HL-60 (cell line): ENCODE measurements at regions not wholly inside any gene's neighbourhood (a gene's known extent, or its start where the extent isn't known, plus 50 kb on each side); places are given as distances from the start of the nearest gene placed in this dataset.

ENCODE experiments used
- DNase-seq, 2 experiments: peaks; one replicate each; pipeline ENCODE4 v3.0.0-alpha.2; 2010 to 2020; ENCODE audit warnings: low read depth in 1 of 2, low spot score in 1 of 2
- H3K27ac ChIP-seq: fragments of 250-450 bp; sonication (Bioruptor Pico); replicated peaks from 2 replicates; pipeline ENCODE4 v1.5.1; 2020; ENCODE audit warnings: mild to moderate bottlenecking, moderate library complexity
- H3K27me3 ChIP-seq: fragments of 250-450 bp; sonication (Bioruptor Pico); 2 replicates; pipeline ENCODE4 v1.5.1; 2021; ENCODE audit warnings: mild to moderate bottlenecking, moderate library complexity; ENCODE audit not compliant: insufficient read depth, poor library complexity, severe bottlenecking
- H3K4me3 ChIP-seq: replicated peaks from 2 replicates; pipeline ENCODE4 v1.5.1; 2011; ENCODE audit warnings: mild to moderate bottlenecking, control low read depth, low read length; ENCODE audit not compliant: insufficient read depth
- GABPA ChIP-seq: IDR thresholded peaks from 2 replicates; pipeline ENCODE4 v1.6.1; 2012; ENCODE audit warnings: low read depth
- POLR2AphosphoS5 ChIP-seq: IDR thresholded peaks from 2 replicates; pipeline ENCODE4 v1.6.1; 2012; ENCODE audit warnings: low read depth
- SPI1 ChIP-seq: IDR thresholded peaks from 2 replicates; pipeline ENCODE4 v1.6.1; 2012; ENCODE audit warnings: low read depth, mild to moderate bottlenecking, borderline replicate concordance
- TF ChIP-seq, protein P1 (sequence below): IDR thresholded peaks from 2 replicates; pipeline ENCODE4 v1.6.1; 2012; ENCODE audit warnings: low read depth; ENCODE audit not compliant: insufficient replicate concordance
- TF ChIP-seq, protein P2 (sequence below): IDR thresholded peaks from one replicate; pipeline ENCODE4 v1.5.1; 2011; ENCODE audit warnings: low read length, control low read depth, inconsistent platforms; ENCODE audit not compliant: insufficient read depth

DNA sequence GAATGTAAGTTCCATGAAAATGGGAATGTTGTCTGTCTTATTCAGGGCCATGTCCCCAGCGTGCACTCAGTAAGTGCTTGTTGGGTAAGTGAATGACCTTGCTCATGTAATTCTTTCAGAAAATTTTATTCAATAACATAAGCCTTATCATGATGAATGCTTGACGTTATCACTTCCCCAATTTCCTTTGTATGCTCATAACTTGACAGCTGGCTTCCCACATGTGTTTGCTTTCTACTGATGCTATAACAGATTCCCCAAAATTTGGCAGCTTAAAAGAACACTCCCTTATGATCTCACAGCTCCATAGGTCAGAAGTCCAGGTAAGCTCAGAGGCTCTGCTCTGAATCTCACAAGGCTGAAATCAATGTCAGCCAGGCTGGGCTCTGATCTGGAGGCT lies 155.8 kb upstream of the POU2AF2 start:
- H3K27me3 ChIP-seq, result no peaks in the 10 kb centered on the region
- TF ChIP-seq POLR2AphosphoS5 (no peak), SPI1 (peak; percentile 54), GABPA (no peak)
- TF ChIP-seq, protein P1, sequence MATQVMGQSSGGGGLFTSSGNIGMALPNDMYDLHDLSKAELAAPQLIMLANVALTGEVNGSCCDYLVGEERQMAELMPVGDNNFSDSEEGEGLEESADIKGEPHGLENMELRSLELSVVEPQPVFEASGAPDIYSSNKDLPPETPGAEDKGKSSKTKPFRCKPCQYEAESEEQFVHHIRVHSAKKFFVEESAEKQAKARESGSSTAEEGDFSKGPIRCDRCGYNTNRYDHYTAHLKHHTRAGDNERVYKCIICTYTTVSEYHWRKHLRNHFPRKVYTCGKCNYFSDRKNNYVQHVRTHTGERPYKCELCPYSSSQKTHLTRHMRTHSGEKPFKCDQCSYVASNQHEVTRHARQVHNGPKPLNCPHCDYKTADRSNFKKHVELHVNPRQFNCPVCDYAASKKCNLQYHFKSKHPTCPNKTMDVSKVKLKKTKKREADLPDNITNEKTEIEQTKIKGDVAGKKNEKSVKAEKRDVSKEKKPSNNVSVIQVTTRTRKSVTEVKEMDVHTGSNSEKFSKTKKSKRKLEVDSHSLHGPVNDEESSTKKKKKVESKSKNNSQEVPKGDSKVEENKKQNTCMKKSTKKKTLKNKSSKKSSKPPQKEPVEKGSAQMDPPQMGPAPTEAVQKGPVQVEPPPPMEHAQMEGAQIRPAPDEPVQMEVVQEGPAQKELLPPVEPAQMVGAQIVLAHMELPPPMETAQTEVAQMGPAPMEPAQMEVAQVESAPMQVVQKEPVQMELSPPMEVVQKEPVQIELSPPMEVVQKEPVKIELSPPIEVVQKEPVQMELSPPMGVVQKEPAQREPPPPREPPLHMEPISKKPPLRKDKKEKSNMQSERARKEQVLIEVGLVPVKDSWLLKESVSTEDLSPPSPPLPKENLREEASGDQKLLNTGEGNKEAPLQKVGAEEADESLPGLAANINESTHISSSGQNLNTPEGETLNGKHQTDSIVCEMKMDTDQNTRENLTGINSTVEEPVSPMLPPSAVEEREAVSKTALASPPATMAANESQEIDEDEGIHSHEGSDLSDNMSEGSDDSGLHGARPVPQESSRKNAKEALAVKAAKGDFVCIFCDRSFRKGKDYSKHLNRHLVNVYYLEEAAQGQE, result no peak
- TF ChIP-seq, protein P2, sequence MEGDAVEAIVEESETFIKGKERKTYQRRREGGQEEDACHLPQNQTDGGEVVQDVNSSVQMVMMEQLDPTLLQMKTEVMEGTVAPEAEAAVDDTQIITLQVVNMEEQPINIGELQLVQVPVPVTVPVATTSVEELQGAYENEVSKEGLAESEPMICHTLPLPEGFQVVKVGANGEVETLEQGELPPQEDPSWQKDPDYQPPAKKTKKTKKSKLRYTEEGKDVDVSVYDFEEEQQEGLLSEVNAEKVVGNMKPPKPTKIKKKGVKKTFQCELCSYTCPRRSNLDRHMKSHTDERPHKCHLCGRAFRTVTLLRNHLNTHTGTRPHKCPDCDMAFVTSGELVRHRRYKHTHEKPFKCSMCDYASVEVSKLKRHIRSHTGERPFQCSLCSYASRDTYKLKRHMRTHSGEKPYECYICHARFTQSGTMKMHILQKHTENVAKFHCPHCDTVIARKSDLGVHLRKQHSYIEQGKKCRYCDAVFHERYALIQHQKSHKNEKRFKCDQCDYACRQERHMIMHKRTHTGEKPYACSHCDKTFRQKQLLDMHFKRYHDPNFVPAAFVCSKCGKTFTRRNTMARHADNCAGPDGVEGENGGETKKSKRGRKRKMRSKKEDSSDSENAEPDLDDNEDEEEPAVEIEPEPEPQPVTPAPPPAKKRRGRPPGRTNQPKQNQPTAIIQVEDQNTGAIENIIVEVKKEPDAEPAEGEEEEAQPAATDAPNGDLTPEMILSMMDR, result no peak
- DNase-seq, result no peak
- no peak overlapping the region for H3K4me3 ChIP-seq
- H3K27ac ChIP-seq, result no peak overlapping the region

DNA sequence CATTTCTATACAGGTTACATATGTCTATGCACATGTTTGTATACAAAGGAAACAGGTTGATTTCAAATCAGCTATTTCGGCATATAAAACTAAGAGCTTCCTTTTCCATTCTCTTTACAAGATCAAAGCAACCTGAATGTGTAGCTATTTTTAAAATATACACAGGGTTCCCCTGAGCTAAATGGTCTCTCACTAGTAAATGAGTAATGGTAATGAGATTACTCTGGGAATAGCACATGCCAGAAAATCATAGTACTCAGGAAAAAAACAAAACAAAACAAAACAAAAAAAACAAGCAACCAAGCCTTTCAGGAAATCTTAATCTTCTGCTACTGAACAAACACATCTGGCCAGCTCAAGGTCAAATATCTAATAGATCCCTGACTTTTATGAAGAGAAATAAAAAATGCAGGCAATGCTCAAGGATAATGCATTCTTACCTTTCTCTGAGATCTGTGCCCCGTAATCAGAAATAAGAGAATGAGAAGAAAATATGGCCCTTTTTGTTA lies 156.6 kb upstream of the POU2AF2 start:
- Histone ChIP-seq H3K27ac (no peak overlapping the region), H3K4me3 (no peak overlapping the region), H3K27me3 (no peaks in the 10 kb centered on the region)
- no peak for TF ChIP-seq GABPA
- TF ChIP-seq, protein P2, result no peak
- TF ChIP-seq POLR2AphosphoS5, result no peak
- DNase-seq, result no peak

DNA sequence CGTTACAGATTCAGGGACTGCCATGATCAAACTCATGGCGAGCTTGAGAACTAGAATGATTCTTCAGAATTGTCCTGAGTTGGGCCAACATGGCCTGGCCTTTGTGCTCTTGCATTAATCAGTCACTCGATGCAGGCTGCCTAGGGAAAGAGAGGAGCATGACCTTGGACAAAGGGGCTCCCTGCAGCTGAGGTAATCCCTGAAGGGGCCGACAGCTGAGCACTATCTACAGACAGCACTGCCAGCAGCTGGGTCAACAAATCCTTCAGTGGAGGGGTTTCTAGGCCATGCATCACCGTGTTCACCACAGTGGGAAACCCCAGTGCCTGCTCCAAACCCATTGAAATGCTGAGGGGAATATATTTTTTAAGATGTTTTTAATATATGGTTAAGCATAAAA lies 159.5 kb upstream of the POU2AF2 start:
- TF ChIP-seq, protein P1, result no peak
- TF ChIP-seq SPI1 (no peak), POLR2AphosphoS5 (no peak), GABPA (no peak)
- TF ChIP-seq, protein P2, result no peak
- no peak for DNase-seq
- no peak overlapping the region for H3K4me3 ChIP-seq
- no peaks in the 10 kb centered on the region for H3K27me3 ChIP-seq
- no peak overlapping the region for H3K27ac ChIP-seq

DNA sequence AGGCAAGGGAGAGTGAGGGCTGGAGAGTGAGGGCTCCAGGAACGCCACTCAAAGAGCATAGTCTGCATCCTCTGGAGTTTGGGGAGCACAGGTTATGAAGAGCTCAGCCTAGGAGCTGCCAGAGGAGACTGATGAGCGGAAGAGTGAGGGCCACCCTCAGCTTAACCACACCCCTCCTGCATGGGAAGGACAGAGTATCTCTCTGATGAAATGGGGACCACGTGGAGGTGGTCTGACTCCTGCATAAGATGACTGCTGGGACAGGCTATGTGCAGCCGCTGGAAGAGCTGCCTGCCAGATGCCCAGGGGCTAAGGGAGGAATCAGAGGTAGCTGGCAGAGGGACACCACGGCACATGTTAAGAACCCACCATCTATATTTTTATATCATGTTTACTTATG lies 162.9 kb upstream of the POU2AF2 start:
- no peak for TF ChIP-seq POLR2AphosphoS5
- TF ChIP-seq, protein P1, result no peak
- TF ChIP-seq SPI1, result no peak
- TF ChIP-seq, protein P2, result no peak
- no peak for TF ChIP-seq GABPA
- Histone ChIP-seq H3K27ac (no peak overlapping the region), H3K4me3 (no peak overlapping the region), H3K27me3 (no peaks in the 10 kb centered on the region)
- DNase-seq, result no peak
